SU-DHL-6 (cell line): ENCODE measurements at regions not wholly inside any gene's neighbourhood (a gene's known extent, or its start where the extent isn't known, plus 50 kb on each side); places are given as distances from the start of the nearest gene placed in this dataset.

Experiments
- H2AFZ ChIP-seq: fragments of 200-600 bp; sonication (generic); 2 replicates; pipeline ENCODE4 v1.6.1; 2014; ENCODE audit warnings: low read depth, mild to moderate bottlenecking, moderate library complexity, mixed read lengths, antibody characterized with exemption, low read length; ENCODE audit not compliant: severe bottlenecking
- H3F3A ChIP-seq: fragments of 200-600 bp; shearing (Covaris generic); 2 replicates; pipeline ENCODE4 v1.6.0; 2016; ENCODE audit warnings: antibody characterized with exemption, mild to moderate bottlenecking; ENCODE audit not compliant: insufficient read depth
- H3K27ac ChIP-seq: fragments of 200-600 bp; sonication (generic); 2 replicates; pipeline ENCODE4 v1.5.1; 2016; ENCODE audit warnings: low read depth, mild to moderate bottlenecking, low read length, moderate library complexity, mixed read lengths
- H3K27me3 ChIP-seq: fragments of 200-600 bp; sonication (generic), shearing (Covaris generic); 2 replicates; pipeline ENCODE4 v1.6.0; 2014; ENCODE audit warnings: mild to moderate bottlenecking, low read length
- H3K36me3 ChIP-seq: fragments of 200-600 bp; sonication (generic); 2 replicates; pipeline ENCODE4 v1.6.1; 2014; ENCODE audit warnings: mild to moderate bottlenecking, low read length, mixed read lengths
- H3K4me2 ChIP-seq: fragments of 300-600, 200-600 bp; shearing (Covaris generic), sonication (generic); 2 replicates; pipeline ENCODE4 v1.6.0; 2014; ENCODE audit warnings: low read length, low read depth, mild to moderate bottlenecking; ENCODE audit not compliant: poor library complexity, severe bottlenecking
- H3K4me3 ChIP-seq: fragments of 200-600 bp; sonication (generic); 2 replicates; pipeline ENCODE4 v1.5.1; 2014; ENCODE audit warnings: antibody characterized with exemption, low read length, mild to moderate bottlenecking, mixed read lengths; ENCODE audit not compliant: insufficient read depth, poor library complexity, severe bottlenecking
- H3K79me2 ChIP-seq: fragments of 200-600 bp; sonication (generic); 2 replicates; pipeline ENCODE4 v1.6.1; 2014; ENCODE audit warnings: mild to moderate bottlenecking, low read length, moderate library complexity; ENCODE audit not compliant: insufficient read depth
- H3K9ac ChIP-seq: fragments of 200-600 bp; sonication (generic); 2 replicates; pipeline ENCODE4 v1.7.0; 2014; ENCODE audit warnings: mild to moderate bottlenecking, low read length
- H3K9me2 ChIP-seq: fragments of 200-600 bp; sonication (generic); replicated peaks from 2 replicates; pipeline ENCODE4 v1.6.1; 2014; ENCODE audit warnings: low read length; ENCODE audit not compliant: insufficient read depth
- H3K9me3 ChIP-seq: fragments of 200-600 bp; sonication (generic); 2 replicates; pipeline ENCODE4 v1.6.1; 2014; ENCODE audit warnings: low read length, mixed read lengths; ENCODE audit not compliant: insufficient read depth
- H4K20me1 ChIP-seq: fragments of 200-600 bp; sonication (generic); 2 replicates; pipeline ENCODE4 v1.6.1; 2014; ENCODE audit warnings: low read depth, mild to moderate bottlenecking, antibody characterized with exemption, low read length, moderate library complexity, mixed read lengths
- CTCF ChIP-seq: fragments of 200-600 bp; sonication (generic); IDR thresholded peaks from one replicate; pipeline ENCODE4 v1.5.1; 2017; ENCODE audit warnings: antibody characterized with exemption, mild to moderate bottlenecking, low read length, moderate library complexity; ENCODE audit not compliant: insufficient read depth, poor library complexity, severe bottlenecking
- EZH2phosphoT487 ChIP-seq: fragments of 200-600 bp; sonication (generic), shearing (Covaris generic); conservative IDR thresholded peaks from 2 replicates; pipeline ENCODE4 v1.6.1; 2018; ENCODE audit warnings: mild to moderate bottlenecking, antibody characterized with exemption, low read length, moderate library complexity, mixed read lengths

- TF ChIP-seq EZH2phosphoT487 (no peak), CTCF (no peak)
- Histone ChIP-seq H3K27ac (no peak overlapping the region), H3K36me3 (no peaks in the 10 kb centered on the region), H4K20me1 (no peaks in the 10 kb centered on the region), H3K4me3 (no peak overlapping the region), H3K79me2 (no peaks in the 10 kb centered on the region), H3K9me2 (no peaks in the 10 kb centered on the region), H3K27me3 (no peaks in the 10 kb centered on the region), H2AFZ (no peak overlapping the region), H3K4me2 (no peak overlapping the region), H3K9ac (no peak overlapping the region), H3K9me3 (no peaks in the 10 kb centered on the region), H3F3A (no peaks in the 10 kb centered on the region)
Observed at GRCh38 chr1:104468282-104468681, 718.6 kb downstream of the AMY1C start.

- no peaks in the 10 kb centered on the region for H3K9me3 ChIP-seq
- H3K9me2 ChIP-seq = no peaks in the 10 kb centered on the region
- no peaks in the 10 kb centered on the region for H3K79me2 ChIP-seq
- no peaks in the 10 kb centered on the region for H3K36me3 ChIP-seq
- no peak for TF ChIP-seq EZH2phosphoT487
- no peak for TF ChIP-seq CTCF
- no peak overlapping the region for H3K27ac ChIP-seq
- H3K27me3 ChIP-seq = no peaks in the 10 kb centered on the region
- no peak overlapping the region for H2AFZ ChIP-seq
- no peak overlapping the region for H3K9ac ChIP-seq
- H3F3A ChIP-seq = no peaks in the 10 kb centered on the region
- no peak overlapping the region for H3K4me2 ChIP-seq
- H4K20me1 ChIP-seq = no peaks in the 10 kb centered on the region
- no peak overlapping the region for H3K4me3 ChIP-seq
Observed at GRCh38 chr1:104476126-104476525, 726.4 kb downstream of the AMY1C start.

- Histone ChIP-seq H3K4me2 (no peak overlapping the region), H4K20me1 (no peaks in the 10 kb centered on the region), H3F3A (no peaks in the 10 kb centered on the region), H3K27me3 (no peaks in the 10 kb centered on the region), H3K4me3 (no peak overlapping the region), H3K27ac (no peak overlapping the region), H3K9ac (no peak overlapping the region), H3K9me2 (no peaks in the 10 kb centered on the region), H2AFZ (no peak overlapping the region), H3K79me2 (no peaks in the 10 kb centered on the region), H3K9me3 (no peaks in the 10 kb centered on the region), H3K36me3 (no peaks in the 10 kb centered on the region)
- TF ChIP-seq CTCF = no peak
- no peak for TF ChIP-seq EZH2phosphoT487
Observed at GRCh38 chr1:104488296-104489015, 738.8 kb downstream of the AMY1C start.
